Panc1 (cell line): ENCODE measurements at regions not wholly inside any gene's neighbourhood (a gene's known extent, or its start where the extent isn't known, plus 50 kb on each side); places are given as distances from the start of the nearest gene placed in this dataset.

ENCODE experiments used
- ATAC-seq: fragments of 200-7000 bp; cut with Tn5 transposase; 2 replicates; pipeline ENCODE4 v1.9.1; 2020; ENCODE audit warnings: mild to moderate bottlenecking, moderate library complexity
- BruUV-seq: library from RNA; stranded (reverse); fragments of 400-500 nt; replicated peaks from 2 replicates; lab custom pipeline; 2021; lab: Mats Ljungman, UMichigan
- CTCF ChIA-PET: fragments of 300-600 bp; sonication (Branson Sonifier 250); formaldehyde crosslinking; loops from one replicate; lab custom pipeline; 2022; ENCODE audit warnings: antibody characterized with exemption; lab: Charles Lee
- POLR2A ChIA-PET: fragments of 300-600 bp; sonication (Branson Sonifier 250); formaldehyde crosslinking; loops from one replicate; lab custom pipeline; 2022; ENCODE audit warnings: antibody characterized with exemption; lab: Charles Lee
- DNase-seq: peaks from one replicate; pipeline ENCODE4 v3.0.0-alpha.2; 2010; ENCODE audit warnings: low read depth, low spot score
- H3K27ac ChIP-seq: 2 replicates; pipeline ENCODE4 v1.5.1; 2011; ENCODE audit warnings: mild to moderate bottlenecking, low read length, inconsistent platforms
- H3K27me3 ChIP-seq: fragments of 200-500 bp; sonication (Bioruptor generic); 2 replicates; pipeline ENCODE4 v1.6.0; 2014; ENCODE audit warnings: low read length, inconsistent platforms; ENCODE audit not compliant: control insufficient read depth, insufficient read depth
- H3K36me3 ChIP-seq: fragments of 200-500 bp; sonication (Bioruptor generic); 2 replicates; pipeline ENCODE4 v1.5.1; 2014; ENCODE audit warnings: inconsistent platforms, mild to moderate bottlenecking, low read length, moderate library complexity; ENCODE audit not compliant: control insufficient read depth, insufficient read depth
- H3K4me1 ChIP-seq: 2 replicates; pipeline ENCODE4 v1.5.1; 2011; ENCODE audit warnings: inconsistent platforms, mild to moderate bottlenecking, low read length, moderate library complexity; ENCODE audit not compliant: control insufficient read depth, insufficient read depth
- H3K4me3 ChIP-seq, 2 experiments: 2 replicates each; pipeline ENCODE4 v1.5.1; 2011 to 2012; ENCODE audit warnings: low read depth in 2 of 2, low read length in 2 of 2, mild to moderate bottlenecking in 2 of 2, inconsistent platforms in 1 of 2, moderate library complexity in 1 of 2
- H3K9me3 ChIP-seq: fragments of 200-500 bp; sonication (Bioruptor generic); 2 replicates; pipeline ENCODE4 v1.5.1; 2014; ENCODE audit warnings: low read depth, mild to moderate bottlenecking, inconsistent platforms, low read length, moderate library complexity; ENCODE audit not compliant: control insufficient read depth, insufficient read depth
- POLR2AphosphoS5 ChIP-seq: IDR thresholded peaks from 2 replicates; pipeline ENCODE4 v1.6.1; 2012; ENCODE audit warnings: mild to moderate bottlenecking, low read depth, low read length, moderate library complexity
- SIN3A ChIP-seq: IDR thresholded peaks from 2 replicates; pipeline ENCODE4 v1.6.1; 2012; ENCODE audit warnings: low read depth, mild to moderate bottlenecking, low read length, moderate library complexity, borderline replicate concordance; ENCODE audit not compliant: insufficient read depth
- TCF7L2 ChIP-seq: IDR thresholded peaks from 2 replicates; pipeline ENCODE4 v1.6.1; 2011; ENCODE audit warnings: mild to moderate bottlenecking, low read depth, low read length, inconsistent platforms
- in situ Hi-C: cut with HindIII; loops from 2 replicates; pipeline ENCODE4 v1.10.0; 2016; ENCODE audit warnings: low sequenced_read_pairs, low pct_unique_long_range_greater_than_20kb
- intact Hi-C: fragments of 100-400 bp; cut with micrococcal nuclease; formaldehyde crosslinking; loops from one replicate; pipeline ENCODE4 v1.10.0; 2022; ENCODE audit not compliant: unreplicated experiment
- TF ChIP-seq, protein P1 (sequence below), 2 experiments: IDR thresholded peaks; 2 replicates each; pipeline ENCODE4 v1.6.1; 2011 to 2012; ENCODE audit warnings: low read depth in 2 of 2, control low read depth in 1 of 2, low read length in 1 of 2, mild to moderate bottlenecking in 1 of 2, moderate library complexity in 1 of 2; ENCODE audit not compliant: insufficient read depth in 1 of 2
- TF ChIP-seq, protein P2 (sequence below): fragments of 450-650 bp; IDR thresholded peaks from 2 replicates; pipeline ENCODE4 v1.5.1; 2017; ENCODE audit warnings: mild to moderate bottlenecking

GRCh38 chr5:158468444-158468843 lies 609.5 kb upstream of the CLINT1 start:
- H3K4me3 ChIP-seq: no peak overlapping the region
- POLR2A ChIA-PET: no interaction called here
- no peaks in the 10 kb centered on the region for H3K36me3 ChIP-seq
- intact Hi-C loops: no loop called here
- H3K27me3 ChIP-seq: no peaks in the 10 kb centered on the region
- DNase-seq (no peak), ATAC-seq (no peak)
- CTCF ChIA-PET: no interaction called here
- no peak overlapping the region for H3K27ac ChIP-seq
- no peaks in the 10 kb centered on the region for H3K9me3 ChIP-seq
- H3K4me1 ChIP-seq: no peaks in the 10 kb centered on the region
- in situ Hi-C loops: no loop called here
- TF ChIP-seq SIN3A: no peak
- no peak for TF ChIP-seq TCF7L2
- no peak for TF ChIP-seq POLR2AphosphoS5
- TF ChIP-seq, protein P1, sequence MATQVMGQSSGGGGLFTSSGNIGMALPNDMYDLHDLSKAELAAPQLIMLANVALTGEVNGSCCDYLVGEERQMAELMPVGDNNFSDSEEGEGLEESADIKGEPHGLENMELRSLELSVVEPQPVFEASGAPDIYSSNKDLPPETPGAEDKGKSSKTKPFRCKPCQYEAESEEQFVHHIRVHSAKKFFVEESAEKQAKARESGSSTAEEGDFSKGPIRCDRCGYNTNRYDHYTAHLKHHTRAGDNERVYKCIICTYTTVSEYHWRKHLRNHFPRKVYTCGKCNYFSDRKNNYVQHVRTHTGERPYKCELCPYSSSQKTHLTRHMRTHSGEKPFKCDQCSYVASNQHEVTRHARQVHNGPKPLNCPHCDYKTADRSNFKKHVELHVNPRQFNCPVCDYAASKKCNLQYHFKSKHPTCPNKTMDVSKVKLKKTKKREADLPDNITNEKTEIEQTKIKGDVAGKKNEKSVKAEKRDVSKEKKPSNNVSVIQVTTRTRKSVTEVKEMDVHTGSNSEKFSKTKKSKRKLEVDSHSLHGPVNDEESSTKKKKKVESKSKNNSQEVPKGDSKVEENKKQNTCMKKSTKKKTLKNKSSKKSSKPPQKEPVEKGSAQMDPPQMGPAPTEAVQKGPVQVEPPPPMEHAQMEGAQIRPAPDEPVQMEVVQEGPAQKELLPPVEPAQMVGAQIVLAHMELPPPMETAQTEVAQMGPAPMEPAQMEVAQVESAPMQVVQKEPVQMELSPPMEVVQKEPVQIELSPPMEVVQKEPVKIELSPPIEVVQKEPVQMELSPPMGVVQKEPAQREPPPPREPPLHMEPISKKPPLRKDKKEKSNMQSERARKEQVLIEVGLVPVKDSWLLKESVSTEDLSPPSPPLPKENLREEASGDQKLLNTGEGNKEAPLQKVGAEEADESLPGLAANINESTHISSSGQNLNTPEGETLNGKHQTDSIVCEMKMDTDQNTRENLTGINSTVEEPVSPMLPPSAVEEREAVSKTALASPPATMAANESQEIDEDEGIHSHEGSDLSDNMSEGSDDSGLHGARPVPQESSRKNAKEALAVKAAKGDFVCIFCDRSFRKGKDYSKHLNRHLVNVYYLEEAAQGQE (IDR thresholded peaks at IDR 0.05; ENCODE audit: insufficient read depth in 1 of 2, low read depth in 2 of 2, low read length in 1 of 2): no peak
- TF ChIP-seq, protein P2, sequence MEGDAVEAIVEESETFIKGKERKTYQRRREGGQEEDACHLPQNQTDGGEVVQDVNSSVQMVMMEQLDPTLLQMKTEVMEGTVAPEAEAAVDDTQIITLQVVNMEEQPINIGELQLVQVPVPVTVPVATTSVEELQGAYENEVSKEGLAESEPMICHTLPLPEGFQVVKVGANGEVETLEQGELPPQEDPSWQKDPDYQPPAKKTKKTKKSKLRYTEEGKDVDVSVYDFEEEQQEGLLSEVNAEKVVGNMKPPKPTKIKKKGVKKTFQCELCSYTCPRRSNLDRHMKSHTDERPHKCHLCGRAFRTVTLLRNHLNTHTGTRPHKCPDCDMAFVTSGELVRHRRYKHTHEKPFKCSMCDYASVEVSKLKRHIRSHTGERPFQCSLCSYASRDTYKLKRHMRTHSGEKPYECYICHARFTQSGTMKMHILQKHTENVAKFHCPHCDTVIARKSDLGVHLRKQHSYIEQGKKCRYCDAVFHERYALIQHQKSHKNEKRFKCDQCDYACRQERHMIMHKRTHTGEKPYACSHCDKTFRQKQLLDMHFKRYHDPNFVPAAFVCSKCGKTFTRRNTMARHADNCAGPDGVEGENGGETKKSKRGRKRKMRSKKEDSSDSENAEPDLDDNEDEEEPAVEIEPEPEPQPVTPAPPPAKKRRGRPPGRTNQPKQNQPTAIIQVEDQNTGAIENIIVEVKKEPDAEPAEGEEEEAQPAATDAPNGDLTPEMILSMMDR: no peak
- BruUV-seq: no TSS peak

DNA sequence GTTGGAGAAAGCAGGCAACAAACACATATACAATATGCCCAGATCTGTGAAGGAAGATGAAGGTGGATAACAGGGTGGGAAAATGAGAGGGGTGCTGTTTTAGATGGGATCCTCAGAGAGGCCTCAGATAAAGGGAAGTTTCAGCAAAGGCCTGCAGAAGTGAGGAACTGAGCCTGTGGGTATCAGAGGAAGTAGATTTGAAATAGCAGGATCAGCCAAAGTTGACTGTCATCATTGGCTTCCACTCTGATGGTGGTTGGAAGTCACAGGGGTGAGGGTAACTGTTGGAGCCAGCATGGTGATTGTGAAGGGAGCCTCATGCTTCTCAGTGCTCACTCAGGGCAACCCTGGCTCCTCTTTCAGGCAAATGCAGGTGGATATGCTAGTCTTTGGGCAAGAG lies 607.2 kb upstream of the CLINT1 start:
- CTCF ChIA-PET: no interaction called here
- no peak overlapping the region for H3K27ac ChIP-seq
- in situ Hi-C loops (no loop called here), intact Hi-C loops (no loop called here)
- DNase-seq (no peak), ATAC-seq (no peak)
- POLR2A ChIA-PET: no interaction called here
- no peaks in the 10 kb centered on the region for H3K36me3 ChIP-seq
- no peaks in the 10 kb centered on the region for H3K4me1 ChIP-seq
- no peaks in the 10 kb centered on the region for H3K9me3 ChIP-seq
- BruUV-seq: no TSS peak
- H3K4me3 ChIP-seq: no peak overlapping the region
- no peaks in the 10 kb centered on the region for H3K27me3 ChIP-seq
- no peak for TF ChIP-seq POLR2AphosphoS5

DNA sequence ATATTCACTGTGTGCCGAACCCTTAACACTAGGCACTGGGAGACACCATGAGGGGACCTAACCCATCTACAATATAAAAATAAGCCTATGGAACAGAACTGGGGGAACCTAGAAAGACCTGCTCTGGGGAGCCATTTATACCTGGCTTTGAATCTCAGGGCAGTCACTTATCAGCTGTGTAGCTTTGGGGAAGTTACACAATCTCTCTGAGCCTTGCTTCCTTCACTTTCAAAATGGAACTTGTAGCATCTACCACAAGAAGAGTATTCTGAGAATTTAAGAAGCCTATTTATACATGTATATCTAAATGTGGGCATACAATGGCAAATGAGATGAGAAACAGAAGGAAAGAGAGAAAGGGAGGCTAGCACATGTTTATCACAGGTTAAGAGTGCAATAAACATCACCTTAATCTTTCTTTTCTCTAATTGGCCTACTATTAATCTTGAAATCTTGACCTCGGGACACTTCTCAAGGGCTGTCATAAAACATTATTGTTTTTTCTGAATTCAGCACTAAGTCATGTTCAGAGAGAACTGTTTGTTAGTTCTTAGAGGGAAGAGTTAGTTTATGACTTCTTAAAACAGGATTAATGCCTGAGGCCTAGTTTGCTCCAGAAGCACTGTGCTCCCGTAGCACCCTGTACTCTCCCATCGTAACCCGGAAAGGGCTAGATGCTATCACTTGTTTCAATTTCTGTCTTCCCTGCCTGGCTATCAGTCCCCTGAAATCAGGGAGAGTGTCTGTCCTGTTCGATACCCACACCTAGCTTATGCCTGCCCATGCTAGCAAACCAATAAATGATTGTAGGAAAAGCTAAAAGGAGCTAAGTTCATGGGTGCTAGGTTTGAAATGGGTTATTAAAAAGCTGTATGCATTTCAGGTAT lies 606.4 kb upstream of the CLINT1 start:
- Histone ChIP-seq H3K36me3 (no peaks in the 10 kb centered on the region), H3K27ac (no peak overlapping the region), H3K9me3 (no peaks in the 10 kb centered on the region), H3K4me1 (no peaks in the 10 kb centered on the region), H3K27me3 (no peaks in the 10 kb centered on the region), H3K4me3 (no peak overlapping the region)
- in situ Hi-C loops: no loop called here
- no peak for ATAC-seq
- POLR2A ChIA-PET: no interaction called here
- no peak for DNase-seq
- TF ChIP-seq POLR2AphosphoS5 (no peak), SIN3A (no peak), TCF7L2 (no peak)
- TF ChIP-seq, protein P1 (IDR thresholded peaks at IDR 0.05; ENCODE audit: insufficient read depth in 1 of 2, low read depth in 2 of 2, low read length in 1 of 2): no peak
- TF ChIP-seq, protein P2: no peak
- intact Hi-C loops: no loop called here
- CTCF ChIA-PET: no interaction called here
- no TSS peak for BruUV-seq
